Caco-2 (cell line): ENCODE measurements at regions not wholly inside any gene's neighbourhood (a gene's known extent, or its start where the extent isn't known, plus 50 kb on each side); places are given as distances from the start of the nearest gene placed in this dataset.

ENCODE experiments used
- BruUV-seq: library from RNA; stranded (reverse); fragments of 400-500 nt; replicated peaks from 2 replicates; lab custom pipeline; 2021; lab: Mats Ljungman, UMichigan
- CTCF ChIA-PET: fragments of 300-600 bp; sonication (Branson Sonifier 250); formaldehyde crosslinking; loops from one replicate; lab custom pipeline; 2022; ENCODE audit warnings: antibody characterized with exemption; lab: Charles Lee
- POLR2A ChIA-PET: fragments of 300-600 bp; sonication (Branson Sonifier 250); formaldehyde crosslinking; loops from one replicate; lab custom pipeline; 2022; ENCODE audit warnings: antibody characterized with exemption; lab: Charles Lee
- DNase-seq, 2 experiments: peaks; one replicate each; pipeline versions ENCODE4 v3.0.0 to v3.0.0-alpha.2; 2020 to 2022
- H3K27me3 ChIP-seq: replicated peaks from 2 replicates; pipeline ENCODE4 v1.6.0; 2011; ENCODE audit warnings: low read length; ENCODE audit not compliant: control insufficient read depth, insufficient read depth
- H3K36me3 ChIP-seq: 2 replicates; pipeline ENCODE4 v1.5.1; 2011; ENCODE audit warnings: low read length; ENCODE audit not compliant: control insufficient read depth, insufficient read depth
- H3K4me1 ChIP-seq: fragments of 250-450 bp; sonication (Bioruptor Pico); 2 replicates; pipeline ENCODE4 v1.5.1; 2020; ENCODE audit warnings: mild to moderate bottlenecking
- H3K4me3 ChIP-seq: 2 replicates; pipeline ENCODE4 v1.5.1; 2011; ENCODE audit warnings: low read depth, mild to moderate bottlenecking, control low read depth, low read length
- H3K9me3 ChIP-seq: fragments of 250-450 bp; sonication (Bioruptor Pico); 2 replicates; pipeline ENCODE4 v1.5.1; 2020; ENCODE audit warnings: mild to moderate bottlenecking, moderate library complexity
- H3K27ac Mint-ChIP-seq: one replicate; pipeline ENCODE4 v1.8.0; 2022; ENCODE audit warnings: mixed read lengths; ENCODE audit not compliant: unreplicated experiment
- H3K27me3 Mint-ChIP-seq: one replicate; pipeline ENCODE4 v1.8.0; 2022; ENCODE audit warnings: mixed read lengths; ENCODE audit not compliant: insufficient read depth, unreplicated experiment
- H3K36me3 Mint-ChIP-seq: one replicate; pipeline ENCODE4 v1.8.0; 2022; ENCODE audit warnings: mild to moderate bottlenecking, mixed read lengths; ENCODE audit not compliant: insufficient read depth, unreplicated experiment
- H3K4me1 Mint-ChIP-seq: one replicate; pipeline ENCODE4 v1.8.0; 2022; ENCODE audit warnings: low read depth, mixed read lengths; ENCODE audit not compliant: unreplicated experiment
- H3K4me3 Mint-ChIP-seq: one replicate; pipeline ENCODE4 v1.8.0; 2022; ENCODE audit warnings: mild to moderate bottlenecking, moderate library complexity, mixed read lengths; ENCODE audit not compliant: unreplicated experiment
- H3K9me3 Mint-ChIP-seq: one replicate; pipeline ENCODE4 v1.8.0; 2022; ENCODE audit warnings: mixed read lengths; ENCODE audit not compliant: unreplicated experiment
- CTCF ChIP-seq, 2 experiments: fragments of 200-600 bp in 1 of 2; IDR thresholded peaks; 1 replicate in 1 of 2; 2 replicates in 1 of 2; pipeline versions ENCODE4 v1.5.1 to v1.8.0; 2011 to 2022; ENCODE audit warnings: antibody characterized with exemption in 1 of 2, control low read depth in 1 of 2, inconsistent platforms in 1 of 2, low read depth in 1 of 2, low read length in 1 of 2, mild to moderate bottlenecking in 1 of 2, moderate library complexity in 1 of 2; ENCODE audit not compliant: insufficient read depth in 1 of 2, severe bottlenecking in 1 of 2, unreplicated experiment in 1 of 2
- intact Hi-C: fragments of 100-400 bp; cut with micrococcal nuclease; formaldehyde crosslinking; loops from one replicate; pipeline ENCODE4 v1.10.0; 2022; ENCODE audit not compliant: unreplicated experiment

GRCh38 chr15:37628507-37628906, 305.9 kb upstream of the TMCO5A start:
- Histone ChIP-seq H3K36me3 (no peaks in the 10 kb centered on the region), H3K9me3 (no peaks in the 10 kb centered on the region), H3K4me3 (no peak overlapping the region), H3K27me3 (no peaks in the 10 kb centered on the region), H3K4me1 (no peaks in the 10 kb centered on the region)
- intact Hi-C loops, result no loop called here
- CTCF ChIA-PET, result no interaction called here
- H3K27ac Mint-ChIP-seq, result no peak overlapping the region
- H3K36me3 Mint-ChIP-seq, result no peaks in the 10 kb centered on the region
- no peak overlapping the region for H3K4me3 Mint-ChIP-seq
- DNase-seq, result no peak
- TF ChIP-seq CTCF (IDR thresholded peaks at IDR 0.05; ENCODE audit: insufficient read depth in 1 of 2, low read depth in 1 of 2, low read length in 1 of 2, severe bottlenecking in 1 of 2, unreplicated experiment in 1 of 2), result no peak
- H3K27me3 Mint-ChIP-seq, result peaks cover 7% of the 10 kb centered on the region
- no peaks in the 10 kb centered on the region for H3K4me1 Mint-ChIP-seq
- H3K9me3 Mint-ChIP-seq, result no peaks in the 10 kb centered on the region
- no TSS peak for BruUV-seq
- POLR2A ChIA-PET, result no interaction called here

- Histone ChIP-seq H3K4me3 (no peak overlapping the region), H3K4me1 (no peaks in the 10 kb centered on the region), H3K9me3 (no peaks in the 10 kb centered on the region), H3K27me3 (no peaks in the 10 kb centered on the region), H3K36me3 (no peaks in the 10 kb centered on the region)
- H3K27ac Mint-ChIP-seq, result no peak overlapping the region
- no TSS peak for BruUV-seq
- no peak for TF ChIP-seq CTCF (IDR thresholded peaks at IDR 0.05; ENCODE audit: insufficient read depth in 1 of 2, low read depth in 1 of 2, low read length in 1 of 2, severe bottlenecking in 1 of 2, unreplicated experiment in 1 of 2)
- intact Hi-C loops, result no loop called here
- H3K4me1 Mint-ChIP-seq, result no peaks in the 10 kb centered on the region
- ChIA-PET CTCF (no interaction called here), POLR2A (no interaction called here)
- H3K36me3 Mint-ChIP-seq, result no peaks in the 10 kb centered on the region
- H3K4me3 Mint-ChIP-seq, result no peak overlapping the region
- no peaks in the 10 kb centered on the region for H3K9me3 Mint-ChIP-seq
- DNase-seq, result no peak
- peaks cover 4% of the 10 kb centered on the region for H3K27me3 Mint-ChIP-seq
Measured at GRCh38 chr15:37636736-37637135, 297.7 kb upstream of the TMCO5A start.

- Histone ChIP-seq H3K36me3 (no peaks in the 10 kb centered on the region), H3K27me3 (no peaks in the 10 kb centered on the region), H3K4me1 (no peaks in the 10 kb centered on the region), H3K4me3 (no peak overlapping the region), H3K9me3 (no peaks in the 10 kb centered on the region)
- no peak for DNase-seq
- intact Hi-C loops, result no loop called here
- TF ChIP-seq CTCF (IDR thresholded peaks at IDR 0.05; ENCODE audit: insufficient read depth in 1 of 2, low read depth in 1 of 2, low read length in 1 of 2, severe bottlenecking in 1 of 2, unreplicated experiment in 1 of 2), result no peak
- no peak overlapping the region for H3K4me3 Mint-ChIP-seq
- no peaks in the 10 kb centered on the region for H3K9me3 Mint-ChIP-seq
- no peaks in the 10 kb centered on the region for H3K4me1 Mint-ChIP-seq
- H3K36me3 Mint-ChIP-seq, result no peaks in the 10 kb centered on the region
- peaks cover 4% of the 10 kb centered on the region for H3K27me3 Mint-ChIP-seq
- no peak overlapping the region for H3K27ac Mint-ChIP-seq
- POLR2A ChIA-PET, result no interaction called here
- CTCF ChIA-PET, result no interaction called here
- BruUV-seq, result no TSS peak
Measured at GRCh38 chr15:37638116-37638515, 296.3 kb upstream of the TMCO5A start.
